GM18498 (cell line): ENCODE measurements at regions not wholly inside any gene's neighbourhood (a gene's known extent, or its start where the extent isn't known, plus 50 kb on each side); places are given as distances from the start of the nearest gene placed in this dataset.

Experiments
- ATAC-seq: cut with Tn5 transposase; IDR thresholded peaks from one replicate; pipeline ENCODE4 v1.9.1; 2021; ENCODE audit warnings: mild to moderate bottlenecking, moderate library complexity; ENCODE audit not compliant: unreplicated experiment

DNA sequence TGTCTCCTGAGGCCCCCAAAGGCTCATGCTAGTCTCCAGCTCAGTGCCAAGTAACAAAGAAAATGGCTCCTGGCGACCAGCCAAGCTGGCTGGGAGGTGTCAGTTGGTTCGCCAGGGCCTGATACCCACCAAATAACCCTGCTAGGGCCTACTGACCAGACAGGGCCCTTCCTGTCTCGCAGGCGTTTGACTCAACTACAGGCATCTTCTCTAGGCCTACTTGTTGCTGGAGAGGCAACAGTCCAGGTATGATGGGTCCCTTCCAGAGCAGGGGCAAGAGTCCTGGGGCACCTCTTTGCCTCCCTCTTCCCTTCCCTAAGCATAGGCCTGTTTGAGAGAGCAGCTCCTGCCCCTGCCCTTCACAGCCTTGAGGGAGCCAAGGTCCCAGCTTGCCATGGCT, 147.9 kb upstream of the VANGL1 start:
- ATAC-seq = no peak

DNA sequence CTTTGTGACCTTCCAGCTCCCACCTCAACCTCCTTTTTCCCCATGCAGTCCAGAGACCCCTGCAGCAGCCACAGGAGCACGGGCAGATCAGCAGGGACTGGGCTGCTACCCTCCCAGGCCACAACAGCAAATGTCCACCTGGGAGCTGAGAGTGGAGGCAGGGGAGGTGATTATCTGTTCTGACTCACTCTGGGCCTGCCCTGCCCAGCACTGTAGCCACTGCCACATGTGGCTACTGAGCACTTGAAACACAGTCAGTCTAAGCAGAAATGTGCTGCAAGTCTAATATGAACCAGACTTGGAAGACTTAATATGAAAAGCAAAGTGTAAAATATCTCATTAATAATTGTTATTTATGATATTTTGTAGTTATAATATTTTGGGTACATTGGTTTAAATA, 148.9 kb upstream of the VANGL1 start:
- no peak for ATAC-seq

DNA sequence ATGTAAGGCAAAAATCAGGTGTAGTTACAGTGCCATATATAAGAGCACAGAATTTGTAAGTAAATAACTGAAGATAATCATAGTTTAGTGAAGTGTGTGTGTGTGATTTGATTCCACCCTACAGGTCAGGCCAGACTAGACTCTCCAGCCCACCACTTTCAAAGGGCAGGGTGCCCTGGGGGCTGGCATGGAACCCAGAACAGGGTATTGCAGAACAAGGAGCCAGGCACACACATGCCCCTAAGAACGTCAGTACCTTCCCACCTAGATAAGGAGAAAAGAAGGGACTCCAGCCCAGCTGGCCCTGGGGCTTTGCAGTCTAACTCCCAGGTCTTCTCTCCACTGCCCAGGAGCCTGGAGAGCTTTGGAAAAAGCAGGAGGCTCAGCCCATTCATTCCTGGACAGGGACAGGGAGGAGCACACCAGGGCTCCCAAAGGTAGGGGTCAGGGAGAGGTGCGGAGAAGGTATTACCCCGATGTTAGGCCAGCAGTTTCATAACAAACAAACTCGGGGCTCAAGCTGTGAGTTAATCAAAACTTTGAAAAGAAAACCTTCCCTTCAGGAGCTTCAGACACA, 149.7 kb upstream of the VANGL1 start:
- no peak for ATAC-seq

DNA sequence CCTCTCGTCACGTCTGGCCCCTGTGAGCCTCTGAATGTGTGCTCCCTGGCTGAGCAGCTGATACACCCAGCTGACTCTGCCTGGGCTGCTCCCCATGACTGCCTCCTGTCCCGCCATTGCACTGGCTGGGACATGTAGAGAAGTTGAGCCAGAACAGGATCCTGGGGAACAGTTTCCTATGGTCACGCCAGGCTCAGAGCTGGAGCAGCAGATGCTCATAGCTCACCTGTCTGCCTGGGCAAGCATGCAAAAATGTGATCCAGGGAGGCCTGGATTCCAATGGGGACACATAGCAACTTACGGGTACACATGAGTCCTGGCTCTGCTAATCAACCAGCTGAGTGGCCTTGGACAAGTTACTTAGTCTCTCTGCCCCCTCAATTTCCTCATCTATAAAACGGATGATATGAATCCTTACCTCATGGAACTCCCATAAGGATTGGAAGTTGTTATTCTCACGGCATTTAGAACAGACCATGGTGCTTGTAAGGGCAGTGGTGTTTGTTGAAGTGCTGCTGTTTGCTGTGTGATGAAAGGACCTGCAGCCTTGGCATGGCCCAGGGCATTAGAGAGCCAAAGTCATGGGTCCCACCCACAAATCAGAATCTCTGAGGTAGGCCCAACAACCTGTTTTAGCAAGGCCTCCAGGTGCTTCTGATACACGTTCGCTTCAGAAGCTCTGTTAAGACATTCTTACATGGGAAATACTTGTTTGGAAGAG, 150.3 kb upstream of the VANGL1 start:
- ATAC-seq = no peak

DNA sequence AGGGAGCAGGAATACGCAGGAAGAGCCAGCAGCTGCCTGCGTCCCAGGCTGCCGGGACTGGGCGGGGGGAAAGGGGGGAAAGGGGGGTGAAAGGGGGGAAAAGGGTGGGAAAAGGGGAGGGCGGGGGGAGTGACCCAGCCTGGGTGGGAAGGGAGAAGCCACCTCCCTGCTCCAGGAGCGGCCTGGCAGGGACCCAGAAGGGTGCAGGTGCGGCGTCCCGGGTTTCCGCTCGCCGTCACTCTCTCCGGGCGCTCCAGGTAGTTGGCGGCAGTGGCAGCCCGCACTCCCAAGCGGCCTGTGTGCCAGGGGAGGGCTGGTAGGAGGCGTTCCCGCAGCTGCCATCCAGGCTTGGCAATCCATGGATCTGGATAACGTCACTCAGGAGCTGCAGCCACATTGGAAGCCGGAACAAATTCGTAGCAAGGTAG, 141.0 kb upstream of the NGF start:
- ATAC-seq = no peak

DNA sequence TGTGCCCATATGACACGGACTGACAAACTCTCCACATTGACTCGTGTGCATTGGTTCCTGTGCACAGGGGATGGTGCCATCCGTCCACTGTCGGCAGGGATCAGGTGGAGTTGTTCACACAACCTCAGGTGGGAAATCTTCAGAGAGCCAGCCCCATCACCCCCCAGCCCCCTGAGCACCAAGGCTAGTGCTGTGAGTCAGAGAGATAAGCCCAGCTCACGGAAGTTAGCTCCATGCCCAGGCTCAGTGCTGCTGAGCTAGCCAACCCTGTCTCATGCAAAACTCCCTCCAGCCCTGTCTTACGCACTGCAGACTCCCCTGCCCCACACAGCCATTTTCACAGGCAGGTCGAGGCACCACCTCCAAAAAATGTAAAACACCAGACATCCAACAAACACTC, 139.0 kb upstream of the NGF start:
- ATAC-seq = no peak

DNA sequence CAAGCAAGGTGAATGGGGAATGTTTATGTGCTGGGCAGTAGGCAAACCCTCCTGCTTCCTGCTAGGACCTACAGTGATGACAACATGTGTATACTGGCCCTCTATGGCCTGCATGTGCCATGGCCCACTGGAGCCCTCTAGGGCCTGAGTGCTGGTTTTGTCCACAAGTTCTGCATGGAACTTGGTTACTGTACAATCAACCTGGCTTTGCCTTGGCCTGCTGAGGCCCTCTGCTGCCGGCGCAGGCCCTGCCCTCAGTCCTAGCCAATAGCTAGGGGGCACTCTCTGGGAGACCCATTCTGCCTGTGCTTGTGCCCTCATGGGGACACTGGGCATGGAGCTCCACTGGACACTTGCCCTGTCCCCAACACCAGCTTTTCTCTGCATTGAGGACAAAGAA, 138.6 kb upstream of the NGF start:
- ATAC-seq = no peak

DNA sequence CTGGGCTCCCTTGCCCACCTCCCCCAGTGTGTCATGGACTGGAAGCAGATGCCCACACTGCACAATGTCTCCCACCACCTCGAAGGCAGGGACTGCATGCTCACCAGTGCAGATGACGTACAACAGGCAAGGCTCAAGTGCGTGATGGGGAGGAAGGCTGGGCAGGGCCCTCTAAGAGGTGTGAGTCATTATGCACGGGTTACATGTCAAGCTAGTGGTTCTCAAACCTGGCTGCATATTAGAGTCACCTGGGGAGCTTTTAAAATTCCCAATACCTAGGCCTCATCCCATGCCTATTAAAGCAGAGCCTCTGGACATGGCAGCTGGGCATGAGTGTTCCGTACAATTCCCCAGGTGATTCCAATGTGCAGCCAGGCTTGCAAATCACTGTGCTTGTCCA, 137.9 kb upstream of the NGF start:
- no peak for ATAC-seq

DNA sequence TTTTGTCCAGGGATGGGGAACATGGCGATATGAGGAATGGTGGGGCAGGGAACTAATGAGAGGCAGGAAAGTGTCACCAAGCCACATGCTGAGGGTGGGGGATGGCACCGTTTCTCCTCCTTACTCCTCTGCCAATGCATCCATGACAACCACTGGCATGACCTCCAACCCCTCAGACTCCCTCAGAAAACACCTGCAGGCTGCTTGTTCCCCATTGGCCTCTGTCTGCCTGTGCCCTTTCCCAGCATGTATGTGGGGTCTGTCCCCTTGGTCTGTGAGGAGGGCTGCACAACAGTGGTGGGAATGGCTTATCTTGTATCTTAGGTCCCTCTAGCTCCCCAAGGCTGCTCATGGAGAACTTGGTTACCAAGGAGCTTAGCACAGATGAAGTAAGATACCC, 137.2 kb upstream of the NGF start:
- no peak for ATAC-seq

DNA sequence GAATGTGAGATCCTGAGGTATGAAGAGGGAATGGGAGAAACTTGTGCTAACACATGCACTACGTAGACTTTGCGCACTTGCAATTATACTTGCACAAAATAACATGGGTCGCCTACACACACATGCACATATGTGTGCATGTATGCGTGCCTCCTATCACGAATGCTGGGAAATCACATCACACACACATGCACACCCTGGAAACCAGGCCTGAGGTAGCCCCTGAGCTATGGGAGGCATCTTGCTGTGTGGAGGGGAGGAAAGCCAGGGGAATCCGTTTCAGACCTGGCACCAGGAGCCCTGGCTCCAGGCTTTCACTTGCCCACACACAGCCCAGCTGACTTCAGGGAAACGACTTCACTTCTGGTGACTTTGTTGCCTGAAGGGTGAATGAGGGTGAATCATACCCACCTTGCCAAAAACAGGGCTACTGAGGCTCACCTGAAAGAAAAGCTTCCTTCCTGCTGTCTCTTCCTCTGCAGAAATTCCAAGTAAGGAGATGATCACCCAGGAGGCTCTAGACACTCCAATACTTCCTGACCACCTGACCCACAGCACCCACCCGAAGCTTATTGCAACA, 136.0 kb upstream of the NGF start:
- no peak for ATAC-seq

DNA sequence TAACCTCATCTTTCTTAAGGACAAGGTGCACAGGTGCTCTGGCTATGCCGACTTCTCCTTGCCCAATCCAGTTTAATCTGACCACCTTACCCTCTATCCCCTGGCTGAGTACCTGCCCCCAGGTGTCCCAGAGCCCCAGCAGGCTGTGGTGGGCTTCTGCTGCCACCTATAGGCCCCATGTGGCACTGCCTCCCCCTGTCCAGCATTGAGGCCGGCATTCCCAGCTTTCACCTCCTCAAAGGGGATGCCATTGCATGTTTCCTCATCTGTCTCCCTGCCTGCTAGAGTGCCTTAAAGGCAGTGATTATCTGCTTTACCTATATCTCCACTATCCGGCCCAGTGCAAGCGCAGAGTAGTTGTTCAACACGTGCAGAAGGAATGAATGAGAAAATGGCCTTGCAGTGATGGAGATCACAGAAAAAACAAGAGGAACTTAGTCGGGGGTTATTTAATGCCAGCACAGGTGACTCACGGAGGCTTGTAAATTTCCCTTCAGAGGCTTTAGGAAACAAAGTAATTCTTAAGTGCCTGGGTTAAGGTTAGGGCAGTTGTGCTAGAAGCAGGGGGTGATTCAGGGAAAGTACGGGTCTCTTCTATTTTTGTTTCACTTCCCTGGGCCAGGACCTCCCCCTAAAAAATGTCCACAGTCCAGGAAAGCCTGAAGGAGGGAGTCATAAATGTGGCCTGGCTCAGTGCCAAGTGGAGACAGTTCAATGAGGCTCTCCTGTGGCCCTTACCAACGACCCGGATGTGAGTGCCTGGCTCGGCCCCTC, 131.8 kb upstream of the NGF start:
- peak; percentile 75 for ATAC-seq

DNA sequence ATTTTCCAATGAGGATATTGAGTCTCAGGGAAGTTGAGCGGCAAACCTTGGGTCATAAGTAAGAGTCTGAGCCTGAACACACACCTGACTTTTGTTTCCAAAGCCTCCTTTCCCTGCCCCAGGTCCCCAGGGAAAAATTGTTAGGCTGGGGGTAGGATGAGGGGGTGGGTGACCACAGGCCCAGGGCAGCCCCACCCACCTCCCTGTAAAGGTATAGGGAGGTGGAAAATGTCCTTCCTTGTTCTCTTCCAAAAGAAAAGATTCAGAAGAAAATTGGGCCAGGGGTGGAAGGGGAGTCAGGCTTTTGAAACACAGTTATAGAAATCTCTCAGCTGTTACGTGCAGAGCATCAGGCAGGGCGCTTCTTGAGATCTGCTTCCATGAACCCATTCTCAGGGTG, 129.7 kb upstream of the NGF start:
- no peak for ATAC-seq

DNA sequence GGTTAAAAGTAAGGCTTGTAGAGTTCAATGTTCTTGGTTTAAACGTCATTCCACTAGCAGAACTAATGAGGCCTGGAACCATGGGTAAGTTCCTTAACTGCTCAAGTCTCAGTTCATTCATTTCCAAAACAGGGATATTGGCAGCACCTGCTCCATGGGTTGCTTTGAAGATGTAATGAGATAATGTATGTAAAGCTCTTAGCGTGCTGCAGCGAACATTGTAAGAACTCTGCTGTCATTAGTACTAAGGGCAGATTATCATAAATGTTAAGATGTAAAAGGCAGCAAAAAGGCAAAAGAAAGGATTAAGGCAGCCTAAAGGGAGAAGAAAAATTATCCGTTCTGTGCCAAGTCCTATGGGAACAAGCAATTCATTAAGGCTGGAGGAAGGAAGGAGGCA, 129.1 kb upstream of the NGF start:
- no peak for ATAC-seq

DNA sequence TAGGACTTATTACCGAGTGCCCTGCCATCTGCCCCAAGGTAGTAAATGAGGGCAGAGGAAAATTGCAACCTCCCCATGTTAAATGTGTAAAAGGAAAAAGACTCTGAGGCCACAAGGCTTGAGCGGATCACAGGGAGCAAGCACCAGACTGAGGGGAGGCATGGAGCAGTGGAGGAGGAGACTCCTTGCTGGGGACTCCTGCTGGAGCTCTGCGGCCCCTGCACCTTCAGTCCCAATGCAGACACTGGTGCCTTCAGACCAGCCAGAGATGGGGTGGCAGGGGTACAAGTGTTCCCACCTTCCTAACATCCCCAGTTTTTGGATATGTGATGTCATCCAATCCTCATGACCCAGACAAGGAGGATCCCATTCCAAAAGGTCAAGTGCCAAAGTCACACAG, 128.4 kb upstream of the NGF start:
- ATAC-seq = no peak

DNA sequence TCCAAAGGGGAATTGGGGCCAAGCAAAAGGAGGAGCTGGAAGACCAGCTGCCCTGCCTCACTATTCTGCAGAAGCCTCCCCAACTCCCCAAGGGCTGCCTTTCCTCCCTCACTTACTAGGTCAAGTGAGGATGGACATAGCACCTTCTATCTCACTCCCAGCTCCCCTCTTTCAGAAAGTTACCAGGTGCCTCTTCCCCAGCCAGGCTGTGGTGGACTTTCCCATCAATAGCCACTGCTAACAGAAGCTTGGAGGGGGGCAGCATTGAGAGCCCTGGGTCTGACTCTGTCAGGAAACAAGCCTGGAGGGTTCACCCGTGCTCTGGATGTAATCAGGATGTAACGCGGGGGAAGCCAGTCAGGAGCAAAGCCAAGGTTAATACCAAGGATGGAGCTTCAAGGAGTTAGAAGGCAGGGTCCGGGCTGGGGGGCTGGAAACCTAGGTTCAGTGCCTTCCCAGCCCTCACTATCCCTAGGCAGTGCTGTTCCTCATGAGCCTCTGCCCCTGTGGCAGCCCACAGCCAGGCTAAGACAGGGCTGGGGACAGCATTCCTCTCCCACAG, 127.8 kb upstream of the NGF start:
- no peak for ATAC-seq

DNA sequence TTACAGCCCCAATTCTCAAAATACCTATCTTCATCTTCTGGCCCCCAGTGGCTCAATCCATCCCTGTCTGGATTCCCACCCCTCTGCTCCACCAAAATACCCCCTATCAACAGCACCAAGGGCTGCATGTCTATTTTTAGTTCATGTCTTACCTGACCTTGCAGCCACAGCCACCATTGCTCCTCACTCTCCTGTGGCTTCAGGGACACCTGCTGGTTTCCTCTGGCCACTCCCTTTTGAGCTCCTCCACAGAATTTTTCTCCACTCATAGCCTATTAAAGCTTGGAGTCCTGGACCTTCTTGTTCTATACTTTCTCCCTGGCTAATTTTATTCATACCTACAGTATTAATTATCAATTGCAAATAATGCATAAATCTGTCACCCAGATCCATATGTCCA, 125.3 kb upstream of the NGF start:
- no peak for ATAC-seq

DNA sequence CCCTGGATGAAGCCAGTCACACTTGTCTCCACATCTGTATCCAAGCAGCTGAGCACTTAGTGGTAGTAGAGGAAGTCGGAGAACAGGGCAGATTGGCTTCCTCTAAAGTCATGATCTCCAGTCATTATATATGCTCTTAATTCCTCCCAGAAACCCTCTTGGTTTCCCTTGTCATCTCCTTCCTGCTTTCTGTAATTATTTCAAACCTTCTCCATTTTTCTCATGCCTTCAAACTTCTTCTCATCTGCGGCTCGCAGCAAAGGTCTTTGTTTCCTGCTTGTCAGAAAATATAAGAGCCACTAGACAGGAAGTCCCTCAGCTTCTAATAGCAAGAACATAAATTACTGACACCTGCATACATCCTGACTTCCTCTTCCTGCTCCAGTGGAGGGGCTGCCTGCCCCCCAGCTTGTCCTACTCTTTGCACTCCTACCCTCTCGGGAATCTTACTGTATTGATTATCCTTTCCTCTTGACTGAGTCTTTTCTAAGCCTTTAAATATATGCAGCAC, 124.6 kb upstream of the NGF start:
- ATAC-seq = no peak

DNA sequence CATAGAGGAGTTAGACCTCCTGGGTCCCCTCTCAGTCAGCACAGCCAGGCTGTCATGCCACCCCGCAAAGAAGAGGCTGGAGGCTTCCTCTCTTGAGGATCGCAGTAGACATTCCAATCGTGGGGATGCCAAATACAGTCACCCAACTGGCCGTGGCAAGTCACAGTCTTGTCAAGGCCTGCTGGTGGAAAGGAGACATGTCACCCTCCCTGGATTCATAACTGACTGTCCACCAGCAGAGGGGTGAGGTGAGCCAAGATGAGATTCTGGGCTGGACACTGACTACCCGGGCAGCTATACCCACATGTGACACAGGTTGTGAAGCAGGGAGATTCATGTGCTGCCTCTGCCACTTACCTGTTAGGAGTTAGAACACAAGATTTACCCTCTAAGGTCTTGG, 123.5 kb upstream of the NGF start:
- no peak for ATAC-seq

DNA sequence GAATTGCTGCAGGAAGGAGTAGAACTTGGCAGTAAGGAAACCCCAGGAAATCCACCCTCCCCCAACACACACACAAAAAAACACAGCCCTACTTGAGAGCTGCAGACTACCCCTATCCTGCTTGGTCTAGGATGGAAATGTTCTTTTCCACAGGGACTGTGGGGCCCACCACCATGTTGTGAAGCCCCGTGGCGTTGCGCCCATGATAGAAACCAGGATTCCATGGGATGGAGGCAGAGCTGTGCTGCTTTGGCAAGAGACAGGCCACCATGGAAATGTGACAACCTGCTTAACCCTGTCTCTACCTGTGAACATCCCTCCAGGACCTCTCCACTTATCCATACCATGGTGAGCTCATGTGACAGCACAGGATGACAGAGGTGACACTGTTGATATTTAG, 121.1 kb upstream of the NGF start:
- ATAC-seq = no peak

DNA sequence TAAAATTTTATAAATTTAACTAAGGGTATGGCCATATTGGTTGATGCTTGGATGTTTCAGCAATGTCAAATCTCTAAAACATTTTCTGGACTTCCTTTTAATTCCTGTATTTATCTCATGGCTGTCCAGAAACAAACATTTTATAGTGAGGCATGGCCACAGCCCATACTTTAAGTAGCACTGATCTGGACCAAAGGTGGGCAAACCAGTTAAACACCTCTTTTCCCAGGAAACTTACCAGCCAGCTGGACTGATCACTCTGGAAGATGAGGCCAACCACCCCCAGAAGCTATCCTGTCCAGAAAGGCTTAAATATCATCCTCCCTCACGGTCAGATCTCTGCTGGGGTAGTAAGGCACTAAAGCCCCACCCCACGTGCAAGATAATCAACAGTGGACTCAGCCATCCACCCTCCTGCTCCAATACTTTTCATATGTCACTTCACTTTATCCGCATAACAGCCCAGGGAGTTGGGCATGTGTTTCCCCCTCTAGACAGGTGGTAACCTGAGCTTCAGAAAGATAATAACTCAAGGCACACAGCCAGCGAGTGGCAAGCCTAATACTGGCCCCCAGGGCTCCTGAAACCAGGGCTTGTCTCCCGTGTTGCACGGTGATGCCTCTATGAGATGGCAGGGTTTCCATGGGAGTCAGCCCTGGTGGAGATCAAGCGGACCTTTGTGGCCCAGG, 120.5 kb upstream of the NGF start:
- no peak for ATAC-seq

DNA sequence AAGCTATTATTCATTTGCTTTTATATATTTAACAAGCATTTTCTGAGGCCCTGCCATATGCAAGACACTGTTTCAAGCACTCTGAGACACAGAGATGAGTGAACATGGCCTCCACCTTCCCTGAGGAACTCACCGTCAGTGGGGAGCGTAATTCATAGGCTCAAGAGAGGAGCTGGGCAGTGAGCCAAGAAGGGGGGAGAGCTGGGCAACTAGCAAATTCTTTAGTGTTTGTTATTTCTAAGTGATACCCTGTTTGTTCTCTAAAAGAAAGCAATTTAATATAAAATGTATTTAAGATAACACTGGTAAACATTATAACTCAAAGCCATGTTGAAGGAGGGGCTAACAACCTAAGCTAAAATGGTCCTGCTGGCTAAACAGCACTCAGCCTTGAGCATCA, 119.2 kb upstream of the NGF start:
- no peak for ATAC-seq
